ENCODE measurements at regions not wholly inside any gene's neighbourhood (a gene's known extent, or its start where the extent isn't known, plus 50 kb on each side); places are given as distances from the start of the nearest gene placed in this dataset.

- Histone ChIP-seq H2AFZ (replicated peaks) (no peak overlapping the region), H3K9me3 (ENCODE audit: low read depth) (no peaks in the 10 kb centered on the region), H3K79me2 (ENCODE audit: low read depth) (no peaks in the 10 kb centered on the region), H3K9ac (no peak overlapping the region), H3K36me3 (no peaks in the 10 kb centered on the region), H3K4me2 (no peak overlapping the region), H3K4me1 (no peaks in the 10 kb centered on the region), H3K27me3 (peaks cover 18% of the 10 kb centered on the region), H3K27ac (no peak overlapping the region), H4K20me1 (ENCODE audit: low read depth) (no peaks in the 10 kb centered on the region), H3F3A (ENCODE audit: low read depth) (no peaks in the 10 kb centered on the region), H3K4me3 (no peak overlapping the region)
- H3K27me3 Mint-ChIP-seq (ENCODE audit: insufficient read depth, low read depth) = peaks cover 26% of the 10 kb centered on the region
- H3K36me3 Mint-ChIP-seq = no peaks in the 10 kb centered on the region
- TF ChIP-seq EZH2 (IDR thresholded peaks at IDR 0.05) = no peak
- no peak for TF ChIP-seq EZH2phosphoT487 (IDR thresholded peaks at IDR 0.05)
- TF ChIP-seq CTCF (IDR thresholded peaks at IDR 0.05) = no peak
- H3K4me3 Mint-ChIP-seq = no peak overlapping the region
- H3K9me3 Mint-ChIP-seq = peaks cover 17% of the 10 kb centered on the region
- no peaks in the 10 kb centered on the region for H3K4me1 Mint-ChIP-seq
- no peak for DNase-seq (ENCODE audit: low spot score)
- H3K27ac Mint-ChIP-seq = no peak overlapping the region
These were observed 60.8 kb upstream of the EIF5 start for GRCh38 chr14:103273145-103273744.

GRCh38 chr14:103273745-103274615 is 60.1 kb upstream of the EIF5 start:
- peaks cover 19% of the 10 kb centered on the region for H3K9me3 Mint-ChIP-seq
- H3K27me3 Mint-ChIP-seq (ENCODE audit: insufficient read depth, low read depth) = peaks cover 30% of the 10 kb centered on the region
- Histone ChIP-seq H3K9ac (no peak overlapping the region), H4K20me1 (ENCODE audit: low read depth) (no peaks in the 10 kb centered on the region), H3F3A (ENCODE audit: low read depth) (no peaks in the 10 kb centered on the region), H3K4me1 (no peaks in the 10 kb centered on the region), H3K4me2 (no peak overlapping the region), H3K27me3 (peaks cover 25% of the 10 kb centered on the region), H3K9me3 (ENCODE audit: low read depth) (no peaks in the 10 kb centered on the region), H3K4me3 (no peak overlapping the region), H2AFZ (replicated peaks) (no peak overlapping the region), H3K36me3 (no peaks in the 10 kb centered on the region), H3K27ac (no peak overlapping the region), H3K79me2 (ENCODE audit: low read depth) (no peaks in the 10 kb centered on the region)
- TF ChIP-seq EZH2 (IDR thresholded peaks at IDR 0.05) (no peak), CTCF (IDR thresholded peaks at IDR 0.05) (no peak), EZH2phosphoT487 (IDR thresholded peaks at IDR 0.05) (no peak)
- no peak overlapping the region for H3K27ac Mint-ChIP-seq
- DNase-seq (ENCODE audit: low spot score) = no peak
- no peak overlapping the region for H3K4me3 Mint-ChIP-seq
- H3K4me1 Mint-ChIP-seq = no peaks in the 10 kb centered on the region
- H3K36me3 Mint-ChIP-seq = no peaks in the 10 kb centered on the region

- H3K9me3 Mint-ChIP-seq = peaks cover 19% of the 10 kb centered on the region
- no peak overlapping the region for H3K4me3 ChIP-seq
- H3K4me3 Mint-ChIP-seq = no peak overlapping the region
- H3K4me1 ChIP-seq = no peaks in the 10 kb centered on the region
- H3K27ac ChIP-seq = no peak overlapping the region
- no peaks in the 10 kb centered on the region for H3K9me3 ChIP-seq (ENCODE audit: low read depth)
- peaks cover 32% of the 10 kb centered on the region for H3K27me3 Mint-ChIP-seq (ENCODE audit: insufficient read depth, low read depth)
- no peaks in the 10 kb centered on the region for H3K4me1 Mint-ChIP-seq
- H3K36me3 Mint-ChIP-seq = no peaks in the 10 kb centered on the region
- no peaks in the 10 kb centered on the region for H3K79me2 ChIP-seq (ENCODE audit: low read depth)
- no peak for DNase-seq (ENCODE audit: low spot score)
- H4K20me1 ChIP-seq (ENCODE audit: low read depth) = no peaks in the 10 kb centered on the region
- H2AFZ ChIP-seq (replicated peaks) = no peak overlapping the region
- TF ChIP-seq EZH2 (IDR thresholded peaks at IDR 0.05) (no peak), CTCF (IDR thresholded peaks at IDR 0.05) (no peak), EZH2phosphoT487 (IDR thresholded peaks at IDR 0.05) (no peak)
- no peaks in the 10 kb centered on the region for H3K36me3 ChIP-seq
- H3K27ac Mint-ChIP-seq = no peak overlapping the region
- H3K27me3 ChIP-seq = peaks cover 35% of the 10 kb centered on the region
- H3K9ac ChIP-seq = no peak overlapping the region
- H3K4me2 ChIP-seq = no peak overlapping the region
- H3F3A ChIP-seq (ENCODE audit: low read depth) = peaks cover 7% of the 10 kb centered on the region
These were observed 59.0 kb upstream of the EIF5 start for GRCh38 chr14:103275000-103275399.
